ENCODE measurements at regions not wholly inside any gene's neighbourhood (a gene's known extent, or its start where the extent isn't known, plus 50 kb on each side); places are given as distances from the start of the nearest gene placed in this dataset.

DNA sequence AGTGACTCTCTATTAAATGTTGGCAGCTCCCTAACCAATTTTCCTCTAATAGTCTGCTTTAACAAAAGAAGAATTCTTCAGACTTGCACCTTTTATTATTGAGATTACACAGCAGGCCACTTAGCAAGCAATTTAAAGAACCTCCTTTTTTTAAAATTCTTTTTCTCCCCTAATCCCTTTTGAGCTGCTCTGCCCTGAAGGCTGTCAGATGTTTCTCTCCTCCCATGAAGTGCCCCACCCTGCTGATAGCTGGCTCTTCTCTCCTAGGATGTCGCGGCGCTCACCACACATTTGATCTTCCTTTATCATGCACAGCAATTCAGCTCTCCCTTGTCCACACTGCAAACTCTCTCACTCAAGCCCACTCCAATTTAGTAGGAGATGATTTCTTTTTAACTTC, 1471.1 kb upstream of the ACO1 start:
- no peaks in the 10 kb centered on the region for H3K27me3 ChIP-seq (ENCODE audit: control insufficient read depth in 1 of 2, insufficient read depth in 2 of 2, low read length in 2 of 2)
- in situ Hi-C loops (cut with HindIII; ENCODE audit: extremely low pct_ligation_motif_present, low pct_unique_long_range_greater_than_20kb) = no loop called here
- 18% methylated on average over 3 of the region's 3 CpGs for WGBS (ENCODE audit: low lambda C conversion rate)
- ChIA-PET CTCF (ENCODE audit: low intra/inter-chr PET ratio, low total read pairs) (no interaction called here), POLR2A (no interaction called here)
- no peak overlapping the region for H3K4me3 ChIP-seq (replicated peaks in 1 of 3; ENCODE audit: insufficient read depth in 1 of 3, low read depth in 2 of 3, low read length in 3 of 3)
- no peaks in the 10 kb centered on the region for H3K9me3 ChIP-seq (ENCODE audit: low read length)
- no peak overlapping the region for H3K4me2 ChIP-seq (ENCODE audit: low read depth, low read length)
- intact Hi-C loops (cut with micrococcal nuclease; ENCODE audit: unreplicated experiment) = no loop called here
- no TSS peak for BruUV-seq (replicated peaks)
- DNase-seq (ENCODE audit: low spot score) = no peak
- H2AFZ ChIP-seq (ENCODE audit: low read length) = no peak overlapping the region
- no peak for ATAC-seq
- TF ChIP-seq, protein P1, sequence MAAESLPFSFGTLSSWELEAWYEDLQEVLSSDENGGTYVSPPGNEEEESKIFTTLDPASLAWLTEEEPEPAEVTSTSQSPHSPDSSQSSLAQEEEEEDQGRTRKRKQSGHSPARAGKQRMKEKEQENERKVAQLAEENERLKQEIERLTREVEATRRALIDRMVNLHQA (CRISPR knock-in tag; IDR thresholded peaks at IDR 0.05) = no peak
- TF ChIP-seq FOXM1 (CRISPR knock-in tag; IDR thresholded peaks at IDR 0.05) (no peak), CHCHD3 (CRISPR knock-in tag; IDR thresholded peaks at IDR 0.05) (no peak), ZNF496 (CRISPR knock-in tag; IDR thresholded peaks at IDR 0.05; ENCODE audit: insufficient replicate concordance) (no peak)
- TF ChIP-seq, protein P2, sequence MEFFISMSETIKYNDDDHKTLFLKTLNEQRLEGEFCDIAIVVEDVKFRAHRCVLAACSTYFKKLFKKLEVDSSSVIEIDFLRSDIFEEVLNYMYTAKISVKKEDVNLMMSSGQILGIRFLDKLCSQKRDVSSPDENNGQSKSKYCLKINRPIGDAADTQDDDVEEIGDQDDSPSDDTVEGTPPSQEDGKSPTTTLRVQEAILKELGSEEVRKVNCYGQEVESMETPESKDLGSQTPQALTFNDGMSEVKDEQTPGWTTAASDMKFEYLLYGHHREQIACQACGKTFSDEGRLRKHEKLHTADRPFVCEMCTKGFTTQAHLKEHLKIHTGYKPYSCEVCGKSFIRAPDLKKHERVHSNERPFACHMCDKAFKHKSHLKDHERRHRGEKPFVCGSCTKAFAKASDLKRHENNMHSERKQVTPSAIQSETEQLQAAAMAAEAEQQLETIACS (CRISPR knock-in tag; IDR thresholded peaks at IDR 0.05) = no peak
- TF ChIP-seq, protein P3, sequence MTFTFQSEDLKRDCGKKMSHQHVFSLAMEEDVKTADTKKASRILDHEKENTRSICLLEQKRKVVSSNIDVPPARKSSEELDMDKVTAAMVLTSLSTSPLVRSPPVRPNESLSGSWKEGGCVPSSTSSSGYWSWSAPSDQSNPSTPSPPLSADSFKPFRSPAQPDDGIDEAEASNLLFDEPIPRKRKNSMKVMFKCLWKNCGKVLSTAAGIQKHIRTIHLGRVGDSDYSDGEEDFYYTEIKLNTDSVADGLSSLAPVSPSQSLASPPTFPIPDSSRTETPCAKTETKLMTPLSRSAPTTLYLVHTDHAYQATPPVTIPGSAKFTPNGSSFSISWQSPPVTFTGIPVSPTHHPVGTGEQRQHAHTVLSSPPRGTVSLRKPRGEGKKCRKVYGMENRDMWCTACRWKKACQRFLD (CRISPR knock-in tag; IDR thresholded peaks at IDR 0.05; ENCODE audit: borderline replicate concordance) = no peak
- no peak for FAIRE-seq
- no peak overlapping the region for H3K9ac ChIP-seq (ENCODE audit: insufficient read depth, low read depth, low read length)
- no peaks in the 10 kb centered on the region for H3K36me3 ChIP-seq (replicated peaks in 1 of 2; ENCODE audit: control insufficient read depth in 1 of 2, insufficient read depth in 2 of 2, low read length in 2 of 2)
- no peak overlapping the region for H3K27ac ChIP-seq (ENCODE audit: extremely low read length, insufficient read depth, low read length)
- H4K20me1 ChIP-seq (ENCODE audit: insufficient read depth, low read length) = no peaks in the 10 kb centered on the region
- H3K4me1 ChIP-seq (ENCODE audit: insufficient read depth, low read length) = no peaks in the 10 kb centered on the region
- no peaks in the 10 kb centered on the region for H3K79me2 ChIP-seq (ENCODE audit: insufficient read depth, low read length)

DNA sequence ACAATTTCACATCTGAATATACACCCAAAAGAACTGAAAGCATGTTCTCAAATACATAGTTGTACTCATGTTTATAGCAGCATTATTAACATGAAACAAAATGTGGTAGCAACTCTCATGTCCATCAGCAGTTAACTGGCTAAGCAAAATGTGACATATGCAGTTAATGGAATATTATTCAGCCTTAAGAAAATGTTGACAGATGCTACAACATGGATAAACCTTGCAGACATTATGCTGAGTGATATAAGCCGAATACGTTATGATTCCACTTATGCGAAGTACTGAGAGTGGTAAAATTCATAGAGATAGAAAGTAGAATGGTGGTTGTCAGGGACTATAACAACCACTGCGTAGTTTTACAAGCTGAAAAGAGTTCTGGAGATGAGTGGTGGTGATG, 1469.0 kb upstream of the ACO1 start:
- Histone ChIP-seq H3K4me2 (ENCODE audit: low read depth, low read length) (no peak overlapping the region), H4K20me1 (ENCODE audit: insufficient read depth, low read length) (no peaks in the 10 kb centered on the region), H3K9ac (ENCODE audit: insufficient read depth, low read depth, low read length) (no peak overlapping the region), H3K4me1 (ENCODE audit: insufficient read depth, low read length) (no peaks in the 10 kb centered on the region), H3K9me3 (ENCODE audit: low read length) (no peaks in the 10 kb centered on the region), H2AFZ (ENCODE audit: low read length) (no peak overlapping the region), H3K27ac (ENCODE audit: extremely low read length, insufficient read depth, low read length) (no peak overlapping the region), H3K36me3 (replicated peaks in 1 of 2; ENCODE audit: control insufficient read depth in 1 of 2, insufficient read depth in 2 of 2, low read length in 2 of 2) (no peaks in the 10 kb centered on the region), H3K4me3 (replicated peaks in 1 of 3; ENCODE audit: insufficient read depth in 1 of 3, low read depth in 2 of 3, low read length in 3 of 3) (no peak overlapping the region), H3K27me3 (ENCODE audit: control insufficient read depth in 1 of 2, insufficient read depth in 2 of 2, low read length in 2 of 2) (no peaks in the 10 kb centered on the region), H3K79me2 (ENCODE audit: insufficient read depth, low read length) (no peaks in the 10 kb centered on the region)
- WGBS (ENCODE audit: low lambda C conversion rate) = 11% methylated on average over 4 of the region's 4 CpGs
- CTCF ChIA-PET (ENCODE audit: low intra/inter-chr PET ratio, low total read pairs) = no interaction called here
- BruUV-seq (replicated peaks) = no TSS peak
- no peak for DNase-seq (ENCODE audit: low spot score)
- intact Hi-C loops (cut with micrococcal nuclease; ENCODE audit: unreplicated experiment) = no loop called here
- POLR2A ChIA-PET = no interaction called here
- in situ Hi-C loops (cut with HindIII; ENCODE audit: extremely low pct_ligation_motif_present, low pct_unique_long_range_greater_than_20kb) = no loop called here
- no peak for ATAC-seq
- no peak for FAIRE-seq
- TF ChIP-seq, protein P4, sequence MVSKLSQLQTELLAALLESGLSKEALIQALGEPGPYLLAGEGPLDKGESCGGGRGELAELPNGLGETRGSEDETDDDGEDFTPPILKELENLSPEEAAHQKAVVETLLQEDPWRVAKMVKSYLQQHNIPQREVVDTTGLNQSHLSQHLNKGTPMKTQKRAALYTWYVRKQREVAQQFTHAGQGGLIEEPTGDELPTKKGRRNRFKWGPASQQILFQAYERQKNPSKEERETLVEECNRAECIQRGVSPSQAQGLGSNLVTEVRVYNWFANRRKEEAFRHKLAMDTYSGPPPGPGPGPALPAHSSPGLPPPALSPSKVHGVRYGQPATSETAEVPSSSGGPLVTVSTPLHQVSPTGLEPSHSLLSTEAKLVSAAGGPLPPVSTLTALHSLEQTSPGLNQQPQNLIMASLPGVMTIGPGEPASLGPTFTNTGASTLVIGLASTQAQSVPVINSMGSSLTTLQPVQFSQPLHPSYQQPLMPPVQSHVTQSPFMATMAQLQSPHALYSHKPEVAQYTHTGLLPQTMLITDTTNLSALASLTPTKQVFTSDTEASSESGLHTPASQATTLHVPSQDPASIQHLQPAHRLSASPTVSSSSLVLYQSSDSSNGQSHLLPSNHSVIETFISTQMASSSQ (IDR thresholded peaks at IDR 0.05; ENCODE audit: low read depth) = no peak
- TF ChIP-seq, protein P4 (CRISPR knock-in tag; IDR thresholded peaks at IDR 0.05; ENCODE audit: borderline replicate concordance) = no peak
- no peak for TF ChIP-seq ETV6 (CRISPR knock-in tag; conservative IDR thresholded peaks at IDR 0.05)
